ENCODE measurements at regions not wholly inside any gene's neighbourhood (a gene's known extent, or its start where the extent isn't known, plus 50 kb on each side); places are given as distances from the start of the nearest gene placed in this dataset.

DNA sequence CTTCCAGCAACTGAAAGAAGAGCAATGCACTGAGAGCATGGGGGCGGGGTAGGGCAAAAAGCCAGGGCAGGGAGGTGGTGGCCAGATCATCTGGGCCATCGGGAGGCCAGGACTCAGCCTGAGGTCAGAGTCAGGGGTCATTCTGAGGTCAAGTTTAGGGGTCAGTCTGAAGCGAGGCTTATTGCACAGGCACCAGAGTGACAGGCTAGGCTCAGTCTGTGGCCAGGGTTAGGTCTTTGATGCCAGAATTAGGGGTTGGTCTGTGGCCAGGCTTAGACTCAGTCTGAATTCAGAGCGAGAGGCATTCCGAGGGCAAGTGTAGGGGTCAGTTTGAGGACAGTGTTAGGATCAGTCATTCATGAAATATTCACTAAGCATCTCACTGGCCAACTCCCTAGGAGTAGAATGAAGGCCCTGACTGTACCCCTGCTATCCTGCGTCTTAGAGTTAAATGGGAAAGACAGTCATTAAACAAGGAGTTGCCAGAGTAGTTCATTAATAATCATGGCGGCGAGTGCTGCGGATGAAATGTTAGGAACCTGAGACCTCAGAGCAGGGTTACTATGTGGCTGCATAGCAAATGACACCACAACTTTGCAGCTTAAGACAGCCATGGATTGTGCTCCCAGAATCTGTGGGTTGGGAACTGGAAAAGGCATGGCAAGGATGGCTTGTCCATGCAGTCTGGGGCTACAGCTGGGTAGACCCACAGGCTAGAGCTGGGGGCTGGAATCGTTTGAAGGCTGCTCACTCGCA lies 198.7 kb downstream of the CYP26B1 start:
- TF ChIP-seq, protein P1, sequence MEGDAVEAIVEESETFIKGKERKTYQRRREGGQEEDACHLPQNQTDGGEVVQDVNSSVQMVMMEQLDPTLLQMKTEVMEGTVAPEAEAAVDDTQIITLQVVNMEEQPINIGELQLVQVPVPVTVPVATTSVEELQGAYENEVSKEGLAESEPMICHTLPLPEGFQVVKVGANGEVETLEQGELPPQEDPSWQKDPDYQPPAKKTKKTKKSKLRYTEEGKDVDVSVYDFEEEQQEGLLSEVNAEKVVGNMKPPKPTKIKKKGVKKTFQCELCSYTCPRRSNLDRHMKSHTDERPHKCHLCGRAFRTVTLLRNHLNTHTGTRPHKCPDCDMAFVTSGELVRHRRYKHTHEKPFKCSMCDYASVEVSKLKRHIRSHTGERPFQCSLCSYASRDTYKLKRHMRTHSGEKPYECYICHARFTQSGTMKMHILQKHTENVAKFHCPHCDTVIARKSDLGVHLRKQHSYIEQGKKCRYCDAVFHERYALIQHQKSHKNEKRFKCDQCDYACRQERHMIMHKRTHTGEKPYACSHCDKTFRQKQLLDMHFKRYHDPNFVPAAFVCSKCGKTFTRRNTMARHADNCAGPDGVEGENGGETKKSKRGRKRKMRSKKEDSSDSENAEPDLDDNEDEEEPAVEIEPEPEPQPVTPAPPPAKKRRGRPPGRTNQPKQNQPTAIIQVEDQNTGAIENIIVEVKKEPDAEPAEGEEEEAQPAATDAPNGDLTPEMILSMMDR (IDR thresholded peaks at IDR 0.05), result no peak
- TF ChIP-seq POLR2A (IDR thresholded peaks at IDR 0.05), result no peak
